Stimulated activated CD4-positive, alpha-beta T cell treated with anti-CD3 and anti-CD28 coated beads, Interleukin-12 subunit alpha, Interleukin-12 subunit beta, amount 100 ng/mL, for 48 hours (primary cell): ENCODE measurements at regions not wholly inside any gene's neighbourhood (a gene's known extent, or its start where the extent isn't known, plus 50 kb on each side); places are given as distances from the start of the nearest gene placed in this dataset.
A peak's percentile ranks its signal among the peaks of the same experiment; 100 is the strongest.

Source experiments
- DNase-seq, 3 donors: peaks; one replicate each; pipeline ENCODE4 v3.0.0-alpha.2; 2020; ENCODE audit warnings: low read depth in 2 of 3, low spot score in 1 of 3

- DNase-seq = peak in 1 of 3 donors; percentile 6
Measured at GRCh38 chr13:32905063-32905863, 111.0 kb upstream of the KL start.

- no peak for DNase-seq
Measured at GRCh38 chr13:32905864-32906180, 110.4 kb upstream of the KL start.

- DNase-seq = no peak
Measured at GRCh38 chr13:32907211-32907610, 109.0 kb upstream of the KL start.

- no peak for DNase-seq
Measured at GRCh38 chr13:32910530-32910929, 105.7 kb upstream of the KL start.

- no peak for DNase-seq
Measured at GRCh38 chr13:32911506-32911905, 104.7 kb upstream of the KL start.

- DNase-seq = no peak
Measured at GRCh38 chr13:32914686-32915085, 101.5 kb upstream of the KL start.

- DNase-seq = no peak
Measured at GRCh38 chr13:32917504-32917903, 98.7 kb upstream of the KL start.

GRCh38 chr13:32923725-32924124 is 92.5 kb upstream of the KL start:
- DNase-seq = no peak

GRCh38 chr13:32924886-32925285 is 91.3 kb upstream of the KL start:
- no peak for DNase-seq

GRCh38 chr13:32925506-32925905 is 90.7 kb upstream of the KL start:
- DNase-seq = no peak

GRCh38 chr13:32932376-32932775 is 83.8 kb upstream of the KL start:
- DNase-seq = no peak

- no peak for DNase-seq
Measured at GRCh38 chr13:32936716-32937115, 79.5 kb upstream of the KL start.

- no peak for DNase-seq
Measured at GRCh38 chr13:32938314-32938713, 77.9 kb upstream of the KL start.

- no peak for DNase-seq
Measured at GRCh38 chr13:32938907-32939306, 77.3 kb upstream of the KL start.

- no peak for DNase-seq
Measured at GRCh38 chr13:32940601-32941000, 75.6 kb upstream of the KL start.

GRCh38 chr13:32941368-32941767 is 74.9 kb upstream of the KL start:
- no peak for DNase-seq

GRCh38 chr13:32946558-32946957 is 69.7 kb upstream of the KL start:
- DNase-seq = no peak

- DNase-seq = no peak
Measured at GRCh38 chr13:32947411-32948276, 68.6 kb upstream of the KL start.

GRCh38 chr13:32949820-32950219 is 66.4 kb upstream of the KL start:
- no peak for DNase-seq

GRCh38 chr13:32951580-32951979 is 64.6 kb upstream of the KL start:
- no peak for DNase-seq

- DNase-seq = no peak
Measured at GRCh38 chr13:32955881-32956594, 60.2 kb upstream of the KL start.

- DNase-seq = no peak
Measured at GRCh38 chr13:32956595-32956933, 59.7 kb upstream of the KL start.
